HG02981 (cell line): ENCODE measurements at regions not wholly inside any gene's neighbourhood (a gene's known extent, or its start where the extent isn't known, plus 50 kb on each side); places are given as distances from the start of the nearest gene placed in this dataset.

Experiments
- ATAC-seq: cut with Tn5 transposase; IDR thresholded peaks from one replicate; pipeline ENCODE4 v1.9.1; 2021; ENCODE audit warnings: mild to moderate bottlenecking, moderate library complexity; ENCODE audit not compliant: unreplicated experiment

DNA sequence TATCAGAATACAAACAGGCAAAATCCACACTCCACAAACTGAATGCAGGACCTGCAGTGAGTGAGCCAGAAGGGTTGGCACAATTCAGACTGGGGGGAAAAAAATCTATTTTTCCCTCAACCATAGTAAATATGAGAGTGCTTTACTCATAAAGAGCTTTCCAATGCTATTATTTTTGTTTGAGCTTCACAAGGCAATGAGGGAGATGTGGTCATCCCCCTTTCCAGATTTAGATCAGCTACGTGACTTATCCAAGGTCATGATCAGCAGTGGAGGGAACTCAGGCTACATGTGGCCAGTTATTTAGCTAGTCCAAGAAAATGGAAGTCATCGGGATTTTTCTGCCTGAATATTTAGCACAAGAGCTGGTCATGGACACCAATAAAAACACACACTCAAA is 120.4 kb upstream of the KLF7 start:
- no peak for ATAC-seq

DNA sequence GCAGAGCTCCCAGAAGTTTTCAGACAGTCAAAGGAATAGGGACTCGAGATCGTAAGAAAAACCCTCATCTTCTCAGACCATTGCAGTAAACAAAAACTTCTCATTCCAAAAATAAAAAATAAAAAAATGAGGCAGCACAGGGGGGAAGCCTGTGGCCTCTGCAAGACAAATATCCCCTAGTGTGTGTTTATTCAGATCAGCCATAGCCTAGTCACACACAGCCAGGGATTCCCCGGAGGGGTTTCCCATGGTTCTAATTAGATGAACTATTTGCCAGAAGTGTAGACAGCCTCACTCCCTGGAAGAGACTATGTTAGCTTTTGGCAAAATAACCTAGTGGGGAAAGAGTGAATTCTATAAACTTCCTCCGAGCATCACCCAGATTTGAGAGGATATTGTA is 122.9 kb upstream of the KLF7 start:
- peak; percentile 33 for ATAC-seq

DNA sequence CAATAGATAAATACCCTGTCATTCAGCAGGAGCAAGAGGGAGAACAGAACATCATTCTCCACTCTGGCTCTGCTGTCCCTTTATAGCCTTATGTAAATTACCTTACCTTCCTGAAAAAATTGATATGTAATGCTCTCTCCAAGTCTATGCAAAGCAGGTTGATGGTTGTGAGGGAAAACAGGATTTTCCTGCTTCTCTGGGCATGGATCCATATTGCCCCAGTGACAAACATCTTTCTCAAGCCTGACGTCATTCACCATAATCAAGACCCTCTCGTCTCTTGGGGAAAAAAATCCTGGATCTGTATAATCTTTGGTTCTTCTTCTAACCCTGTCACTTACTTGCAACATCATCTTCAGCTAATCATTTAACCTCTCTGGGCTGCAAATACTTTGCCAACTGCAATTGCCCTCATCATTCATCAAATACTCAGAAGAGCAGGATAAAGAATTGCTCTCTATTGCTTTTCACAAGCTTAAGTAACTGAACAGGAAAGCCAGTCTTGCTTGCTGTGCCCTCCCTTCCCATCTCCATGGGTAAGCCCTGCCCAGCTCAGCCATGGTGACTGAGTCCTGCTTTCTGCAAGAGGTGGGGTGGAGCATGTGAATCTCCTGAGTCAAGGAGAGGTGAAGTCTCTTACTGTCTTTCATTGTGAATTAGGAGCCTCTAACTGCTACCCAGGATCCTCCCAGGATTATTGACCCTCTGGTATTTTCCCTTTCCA is 123.7 kb upstream of the KLF7 start:
- ATAC-seq = no peak

DNA sequence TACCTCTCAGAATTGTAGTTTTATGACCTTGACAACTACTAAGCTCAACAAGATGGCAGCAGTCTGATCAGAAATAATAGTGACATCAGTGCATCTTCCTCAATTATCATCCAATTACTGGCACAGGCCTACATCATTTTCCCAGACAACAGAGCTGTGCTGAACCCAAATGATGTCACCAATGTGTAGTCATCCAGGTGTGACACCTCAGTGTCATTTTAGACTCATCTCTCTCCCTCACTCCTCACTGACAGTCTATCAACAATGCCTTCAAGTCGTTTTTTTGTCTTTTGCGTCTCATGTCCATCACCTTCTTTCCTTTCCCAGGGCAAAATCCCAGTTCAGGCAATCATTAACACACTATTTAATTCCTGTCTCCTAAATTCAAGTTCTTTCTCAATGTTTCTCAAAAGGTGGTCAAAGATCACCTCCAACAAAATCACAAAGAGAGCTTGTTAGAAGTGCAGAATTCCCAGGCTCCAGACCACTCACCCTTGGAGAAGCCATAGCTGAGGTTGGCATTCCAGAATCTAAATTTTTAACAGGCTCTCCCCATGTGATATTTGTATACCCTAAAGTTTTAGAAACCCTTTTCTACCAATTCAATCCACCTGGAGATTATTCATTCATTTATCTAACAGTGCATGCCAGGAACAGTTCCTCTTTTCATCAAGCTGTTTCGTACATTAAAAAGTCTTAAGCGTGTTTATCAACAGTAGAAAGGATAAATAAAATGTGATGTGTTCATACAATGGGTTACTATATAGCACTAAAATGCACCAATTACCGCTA is 125.3 kb upstream of the KLF7 start:
- no peak for ATAC-seq

DNA sequence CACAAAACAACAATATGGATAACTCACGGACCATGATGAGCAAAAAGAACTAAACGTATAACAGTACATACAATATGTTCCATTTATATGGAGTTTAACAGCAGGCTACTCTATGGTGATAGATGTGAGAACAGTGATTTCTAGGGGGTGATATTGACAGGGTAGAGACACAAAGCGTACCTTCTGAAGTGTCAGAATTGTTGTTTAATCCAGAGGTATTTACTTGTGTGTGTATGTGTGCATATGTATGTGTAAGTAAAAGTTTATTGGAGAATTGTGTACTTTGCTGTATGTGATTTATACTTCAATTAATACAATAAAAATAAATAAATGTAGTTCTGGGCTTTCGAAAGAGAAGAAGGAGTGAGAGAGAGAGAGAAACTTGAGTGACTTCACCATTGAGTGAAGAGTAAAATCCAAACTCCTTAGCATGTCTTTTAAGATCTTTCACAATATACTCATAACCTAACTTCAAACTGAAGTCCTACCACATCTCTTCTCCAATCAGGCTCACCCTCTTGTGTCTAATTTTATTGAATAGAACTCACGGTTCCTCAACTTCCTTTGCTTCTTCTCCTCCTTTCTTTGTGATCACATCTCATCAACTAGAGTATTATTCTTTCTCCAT is 126.0 kb upstream of the KLF7 start:
- ATAC-seq = peak; percentile 40

DNA sequence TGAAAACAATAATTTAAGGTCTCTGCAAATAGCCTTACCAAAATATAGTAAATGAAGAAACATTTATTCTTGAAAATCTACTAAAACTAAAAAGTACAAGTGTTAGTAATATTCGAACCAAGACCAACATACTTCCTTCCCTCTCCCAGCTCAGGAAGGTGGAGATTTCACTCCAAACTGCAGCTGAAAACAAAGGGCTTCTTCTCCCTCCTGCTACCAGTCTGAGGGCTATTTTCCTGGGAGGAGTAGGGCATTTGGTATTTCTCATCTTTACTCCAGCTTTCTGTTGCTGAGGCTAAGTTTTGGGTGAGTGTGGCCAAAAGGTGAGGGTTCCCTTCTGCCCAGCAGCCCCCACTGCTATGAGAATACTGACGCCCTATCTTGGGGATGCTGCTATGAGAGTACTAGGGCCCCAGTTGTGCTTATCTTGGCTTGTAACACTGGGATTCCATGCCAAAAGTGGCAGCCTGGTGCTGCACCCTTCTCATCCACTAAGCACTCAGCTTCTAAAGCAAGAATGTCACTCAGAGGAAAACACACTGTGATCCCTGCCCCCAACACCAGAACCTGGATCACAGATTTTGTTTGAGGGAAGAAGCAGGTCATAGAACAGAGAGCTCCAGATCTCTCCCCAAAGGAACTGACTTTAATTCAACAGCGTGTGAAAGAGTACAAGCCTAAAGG is 130.7 kb upstream of the KLF7 start:
- ATAC-seq = no peak

DNA sequence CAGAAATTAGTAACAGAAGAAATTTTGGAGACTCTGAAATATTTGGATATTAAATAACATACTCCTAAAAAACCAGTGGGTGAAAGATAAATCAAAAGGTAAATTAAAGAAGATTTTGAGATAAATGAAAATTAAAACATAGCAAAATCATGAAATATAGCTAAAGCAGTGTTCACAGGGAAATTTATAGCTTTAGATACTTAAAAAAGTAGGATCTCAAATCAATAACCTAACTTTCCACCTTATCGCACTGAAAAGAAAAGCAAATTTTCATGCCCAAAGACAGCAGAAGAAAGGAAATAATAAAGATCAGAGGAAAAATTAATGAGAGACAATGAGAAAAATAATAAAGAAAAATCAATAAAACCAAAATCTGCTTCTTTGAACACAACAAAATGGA is 135.1 kb upstream of the KLF7 start:
- no peak for ATAC-seq

DNA sequence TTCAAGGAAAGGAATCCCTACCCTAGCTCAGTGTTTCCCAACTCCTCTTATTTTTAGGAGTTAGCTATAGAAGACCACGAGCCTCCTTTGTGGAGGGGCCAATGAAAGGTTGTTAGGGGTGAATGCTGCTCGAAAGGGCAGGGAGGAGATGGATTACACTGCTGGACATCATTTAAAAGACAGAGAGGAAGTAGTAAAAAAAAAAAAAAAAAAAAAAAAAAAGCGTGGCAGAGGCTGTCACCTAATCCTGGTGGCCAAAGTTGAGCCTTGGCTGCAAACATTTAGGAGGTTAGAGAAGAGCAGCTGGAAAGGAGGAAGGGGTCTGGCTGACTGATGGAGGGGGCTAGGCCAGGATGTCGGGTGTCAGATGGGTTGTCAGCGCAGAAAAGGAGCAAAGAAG is 139.0 kb upstream of the KLF7 start:
- ATAC-seq = no peak

DNA sequence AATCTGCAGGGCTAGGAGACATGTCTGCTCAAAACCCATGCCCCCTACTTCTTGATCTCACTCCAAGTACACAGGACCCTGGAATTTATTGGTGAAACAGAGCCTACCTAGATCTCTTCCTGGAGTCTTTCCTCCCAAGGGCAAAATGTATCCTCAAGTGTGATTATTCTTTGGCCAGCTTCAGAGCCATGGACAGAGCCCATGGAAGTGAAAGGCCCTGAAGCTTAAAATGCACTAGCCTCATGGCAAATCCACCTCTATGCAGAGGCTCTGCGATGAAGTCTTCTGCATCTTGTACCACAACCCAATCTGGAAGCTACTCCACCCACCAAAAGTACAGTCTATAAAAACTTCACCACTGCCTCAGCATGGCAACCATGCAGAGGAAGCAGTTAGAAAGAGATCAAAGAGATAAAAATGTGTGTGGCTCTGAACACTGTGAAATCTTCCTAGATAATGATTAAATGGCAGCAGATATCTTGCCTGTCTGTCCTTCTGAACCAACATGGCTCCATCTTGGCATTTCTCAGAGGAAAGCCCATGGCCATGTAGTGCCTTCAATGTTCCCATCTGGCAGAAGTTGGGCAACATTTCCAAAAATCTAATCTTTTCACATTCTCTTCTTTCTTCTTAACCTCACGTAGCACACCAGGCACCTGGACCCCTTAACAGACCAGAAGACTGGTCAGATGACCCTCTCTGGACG is 142.9 kb upstream of the KLF7 start:
- ATAC-seq = no peak

DNA sequence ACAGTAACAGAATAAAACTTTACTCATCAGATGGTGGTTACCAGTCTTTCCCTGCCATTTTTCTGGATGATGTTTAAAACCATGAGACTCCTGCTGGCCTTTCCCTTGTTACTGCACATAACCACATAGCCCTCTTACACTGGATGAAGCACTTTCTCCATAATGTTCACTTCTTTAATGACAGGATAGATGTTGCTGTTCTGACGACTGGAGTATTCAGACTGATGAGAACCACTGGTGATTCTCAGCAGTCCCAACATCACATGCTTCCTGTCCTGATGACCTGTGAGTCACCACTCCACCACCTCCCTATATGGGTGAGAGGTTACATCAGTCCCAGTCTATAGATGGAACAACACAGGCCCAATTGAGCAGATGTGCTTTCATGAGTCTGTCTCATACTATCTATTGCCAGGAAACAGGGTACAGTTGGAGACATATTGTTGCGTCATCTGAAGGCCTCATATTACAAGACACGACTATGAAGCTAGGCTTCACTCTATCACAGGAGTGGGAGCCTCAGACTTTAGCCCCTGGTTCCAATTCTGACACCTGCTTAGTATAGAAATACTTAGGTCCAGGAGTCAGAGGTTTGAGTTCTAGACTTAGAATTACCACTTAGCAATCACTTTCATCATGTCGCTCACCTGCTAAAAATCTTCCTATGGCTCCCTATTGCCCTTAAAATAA is 145.7 kb upstream of the KLF7 start:
- ATAC-seq = peak; percentile 60

DNA sequence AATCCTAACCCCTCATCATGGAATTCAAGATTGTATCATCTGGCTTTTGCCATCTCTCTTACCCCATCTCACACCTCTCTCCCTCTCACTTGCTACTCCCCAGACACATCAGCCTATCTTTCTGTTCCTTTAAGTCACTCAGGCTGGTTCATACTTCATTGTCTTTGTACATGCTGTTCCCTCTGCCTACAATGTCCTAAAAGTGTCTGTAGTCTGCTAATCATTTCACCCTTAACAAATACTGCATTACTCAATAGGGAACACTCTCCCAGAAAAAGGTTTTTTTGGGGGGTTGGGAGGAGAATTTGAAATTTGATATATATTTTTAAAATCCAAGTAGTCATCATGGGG is 146.2 kb upstream of the KLF7 start:
- ATAC-seq = no peak

DNA sequence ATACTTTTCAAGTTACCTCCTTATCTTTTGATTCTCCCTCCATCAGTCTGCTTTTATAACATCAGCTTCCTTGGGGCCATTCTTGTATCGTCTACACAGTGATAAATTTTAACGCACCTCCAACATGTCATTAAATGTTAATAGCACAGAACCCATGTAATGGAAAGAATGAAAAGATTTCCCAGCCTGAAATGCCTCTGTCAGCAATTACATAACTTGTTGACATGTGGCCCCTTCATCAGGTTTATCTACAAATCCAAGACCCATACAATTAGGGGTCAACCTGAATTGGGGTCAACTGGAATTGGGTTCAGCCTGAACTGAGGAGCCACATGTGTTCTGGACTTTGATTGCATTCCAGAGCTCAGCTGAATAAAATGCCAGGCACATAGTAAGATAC is 148.2 kb upstream of the KLF7 start:
- no peak for ATAC-seq

DNA sequence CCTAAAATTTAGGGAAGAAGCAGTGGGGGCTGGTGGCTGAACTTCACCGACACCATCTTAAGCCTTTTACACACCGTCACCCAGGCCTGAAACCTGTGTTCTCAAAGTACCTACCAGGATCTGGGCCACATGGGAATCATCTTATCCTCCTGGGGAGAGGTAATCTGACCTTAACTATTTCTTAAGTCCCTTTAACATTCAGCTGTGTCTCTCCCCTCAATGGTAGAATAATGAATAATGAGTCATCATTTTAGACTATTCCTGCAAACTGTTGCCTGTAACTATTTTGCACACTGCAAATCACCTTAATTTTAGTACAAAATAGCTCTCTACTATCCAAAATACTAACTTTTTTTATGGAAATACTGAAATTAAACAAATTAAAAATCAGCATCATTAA is 149.4 kb upstream of the KLF7 start:
- ATAC-seq = no peak

DNA sequence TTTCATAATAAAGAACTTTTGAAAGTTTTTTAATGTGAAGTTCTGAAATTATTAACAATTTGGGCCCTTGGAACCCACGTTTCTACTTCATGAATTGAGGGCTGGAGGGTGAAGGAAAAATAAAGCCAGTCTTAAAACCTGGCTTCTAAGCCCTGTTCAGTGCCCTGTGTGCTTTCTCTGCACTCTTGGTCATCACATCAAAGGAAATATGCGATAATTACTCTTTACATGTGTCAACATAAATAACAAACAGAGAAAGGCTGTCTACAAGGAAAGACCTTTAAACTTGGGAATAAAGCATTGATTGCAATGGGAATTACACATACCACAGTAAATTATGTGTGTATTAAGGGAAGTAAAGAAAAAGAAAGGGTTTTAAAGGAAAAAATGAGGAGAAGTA is 150.7 kb upstream of the KLF7 start:
- no peak for ATAC-seq

DNA sequence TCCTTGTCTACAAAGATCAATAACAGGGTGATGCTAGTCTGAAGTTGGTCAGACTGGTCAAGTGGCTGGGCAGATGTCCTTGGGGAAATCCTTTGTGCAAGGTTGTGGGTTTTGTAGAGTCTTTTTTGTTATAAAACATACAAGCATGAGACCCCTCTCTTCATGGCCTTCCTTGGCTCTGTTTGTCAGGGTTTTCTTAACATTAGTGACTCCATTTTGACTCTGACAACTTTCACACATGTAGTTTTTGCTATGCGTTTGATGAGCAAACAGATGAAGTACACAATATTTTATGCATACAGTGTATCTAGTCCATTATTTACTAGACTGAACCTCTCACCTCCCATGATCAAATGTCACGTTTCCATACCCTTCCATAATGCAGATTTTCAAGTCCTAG is 151.2 kb upstream of the KLF7 start:
- no peak for ATAC-seq

DNA sequence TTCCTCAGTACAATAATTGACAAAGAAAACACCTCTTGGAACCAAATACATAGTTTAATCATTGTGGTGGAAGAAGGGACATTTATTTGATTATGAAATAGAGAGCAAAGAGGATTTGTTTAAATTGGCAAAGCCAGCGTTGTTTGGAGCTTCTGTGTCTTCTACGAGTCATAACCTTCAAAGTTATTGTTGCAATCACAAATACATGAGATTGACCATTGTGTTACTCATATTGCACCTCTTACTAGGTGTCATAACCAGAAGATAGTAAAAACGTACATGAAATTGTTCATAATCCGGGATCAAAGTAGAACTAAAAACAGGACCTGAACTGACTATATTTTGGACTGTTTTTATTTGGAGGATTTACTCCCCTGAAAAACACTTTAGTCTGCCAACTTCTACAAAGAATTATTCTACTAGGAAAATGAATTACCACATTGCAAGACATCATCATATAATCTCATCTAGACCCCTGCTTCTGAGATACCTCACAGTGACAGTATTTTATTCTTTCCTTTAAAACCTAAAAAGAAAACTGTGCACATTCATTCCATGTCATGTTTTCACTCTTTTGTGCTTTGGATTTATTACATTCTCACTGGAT is 151.7 kb upstream of the KLF7 start:
- ATAC-seq = no peak

DNA sequence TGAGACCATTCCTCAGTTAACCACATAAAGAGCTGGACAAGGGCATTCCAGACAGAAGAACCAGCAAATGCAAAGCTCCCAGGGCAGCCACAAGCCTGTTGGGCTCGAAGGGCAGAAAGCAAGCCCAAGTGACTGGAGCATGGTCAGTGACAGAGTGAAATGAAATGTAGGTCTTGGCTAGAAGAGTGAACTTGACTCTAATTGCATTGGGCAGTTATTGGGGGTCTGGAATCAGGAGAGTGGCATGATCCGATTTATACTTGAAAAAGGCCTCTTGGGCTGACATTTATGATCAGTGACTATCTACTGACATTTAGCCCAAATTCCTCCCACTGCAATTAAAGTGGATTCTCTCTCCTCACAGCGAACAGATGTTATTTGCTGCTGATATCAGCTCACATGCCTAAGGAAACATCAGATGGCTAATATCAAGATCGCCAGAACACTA is 152.5 kb upstream of the KLF7 start:
- ATAC-seq = no peak

DNA sequence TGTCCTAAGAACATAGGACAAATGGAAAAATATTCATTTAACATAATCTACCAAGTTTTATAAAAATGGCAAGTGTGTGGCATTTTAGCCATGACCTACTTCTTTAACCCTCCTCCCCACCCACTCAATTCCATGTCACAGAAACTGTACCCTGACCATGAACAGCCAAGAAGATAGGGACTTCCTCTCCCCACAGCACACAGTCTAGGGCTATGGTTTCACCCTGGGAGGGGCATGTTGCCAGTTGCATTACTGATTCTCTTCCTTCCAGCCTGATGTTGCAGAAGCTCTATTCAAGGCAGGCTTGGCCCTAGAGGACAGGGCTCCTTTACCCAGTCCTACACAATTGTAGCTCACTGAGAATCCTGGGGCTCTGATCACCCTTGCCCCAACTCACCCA is 153.6 kb upstream of the KLF7 start:
- ATAC-seq = no peak

DNA sequence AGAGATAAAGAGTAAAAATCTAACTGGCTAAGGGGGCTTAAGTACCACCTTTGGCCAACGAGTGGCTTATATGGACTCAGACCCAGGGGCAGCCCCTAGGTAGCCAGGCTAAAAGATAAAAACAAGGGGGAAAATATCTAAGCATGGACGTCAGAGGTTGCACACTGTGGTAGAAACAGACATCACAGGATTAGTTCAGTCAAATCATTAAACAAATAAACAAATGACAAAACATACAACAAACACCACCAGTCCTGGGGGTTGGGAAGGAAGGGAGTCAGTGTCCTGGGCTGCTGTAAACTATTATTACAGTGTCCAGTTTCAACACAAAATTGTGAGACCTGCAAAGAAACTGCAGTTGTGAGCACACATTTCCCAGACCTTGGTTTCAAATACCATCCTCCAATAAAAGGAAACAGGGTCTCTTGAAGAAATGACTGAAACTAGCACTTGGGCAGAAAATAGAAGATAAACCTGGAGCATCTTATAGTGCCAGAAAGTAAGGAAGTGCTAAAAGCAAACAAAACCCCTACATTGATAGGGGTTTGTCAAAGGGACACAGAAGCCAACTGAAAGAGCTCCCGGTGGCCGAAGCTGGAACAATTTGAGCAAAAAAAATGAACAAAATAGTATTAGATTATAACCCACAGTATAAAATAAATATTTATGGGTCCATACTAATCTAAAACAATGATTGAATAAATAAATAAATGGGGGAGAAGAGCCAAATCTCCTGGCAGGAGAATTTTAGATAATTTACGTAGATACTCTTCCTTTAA is 154.8 kb upstream of the KLF7 start:
- ATAC-seq = no peak
